Ishikawa (cell line): ENCODE measurements at regions not wholly inside any gene's neighbourhood (a gene's known extent, or its start where the extent isn't known, plus 50 kb on each side); places are given as distances from the start of the nearest gene placed in this dataset.

Source experiments
- CEBPB ChIP-seq: IDR thresholded peaks from 2 replicates; pipeline ENCODE4 v1.6.1; 2012
- CREB1 ChIP-seq: IDR thresholded peaks from 2 replicates; pipeline ENCODE4 v1.6.1; 2012; ENCODE audit warnings: low read depth
- EGR1 ChIP-seq: IDR thresholded peaks from 2 replicates; pipeline ENCODE4 v1.6.1; 2012
- EP300 ChIP-seq: IDR thresholded peaks from 2 replicates; pipeline ENCODE4 v1.6.1; 2012; ENCODE audit warnings: borderline replicate concordance
- FOXM1 ChIP-seq: IDR thresholded peaks from 2 replicates; pipeline ENCODE4 v1.6.1; 2012; ENCODE audit warnings: low read depth, borderline replicate concordance
- NFIC ChIP-seq: IDR thresholded peaks from 2 replicates; pipeline ENCODE4 v1.6.1; 2012
- RAD21 ChIP-seq: IDR thresholded peaks from 2 replicates; pipeline ENCODE4 v1.6.1; 2012; ENCODE audit warnings: low read depth
- TAF1 ChIP-seq: IDR thresholded peaks from 2 replicates; pipeline ENCODE4 v1.6.1; 2012; ENCODE audit warnings: low read depth, mild to moderate bottlenecking
- TCF12 ChIP-seq: IDR thresholded peaks from 2 replicates; pipeline ENCODE4 v1.6.1; 2012; ENCODE audit warnings: low read depth
- TEAD4 ChIP-seq: IDR thresholded peaks from 2 replicates; pipeline ENCODE4 v1.6.1; 2012
- USF1 ChIP-seq: IDR thresholded peaks from 2 replicates; pipeline ENCODE4 v1.6.1; 2012
- YY1 ChIP-seq: IDR thresholded peaks from 2 replicates; pipeline ENCODE4 v1.6.1; 2012; ENCODE audit warnings: low read depth
- ZBTB7A ChIP-seq: IDR thresholded peaks from 2 replicates; pipeline ENCODE4 v1.6.1; 2012; ENCODE audit warnings: low read depth
- TF ChIP-seq, protein P1 (sequence below): IDR thresholded peaks from 2 replicates; pipeline ENCODE4 v1.6.1; 2012
- TF ChIP-seq, protein P2 (sequence below): IDR thresholded peaks from 2 replicates; pipeline ENCODE4 v1.6.1; 2012; ENCODE audit warnings: low read depth, mild to moderate bottlenecking

DNA sequence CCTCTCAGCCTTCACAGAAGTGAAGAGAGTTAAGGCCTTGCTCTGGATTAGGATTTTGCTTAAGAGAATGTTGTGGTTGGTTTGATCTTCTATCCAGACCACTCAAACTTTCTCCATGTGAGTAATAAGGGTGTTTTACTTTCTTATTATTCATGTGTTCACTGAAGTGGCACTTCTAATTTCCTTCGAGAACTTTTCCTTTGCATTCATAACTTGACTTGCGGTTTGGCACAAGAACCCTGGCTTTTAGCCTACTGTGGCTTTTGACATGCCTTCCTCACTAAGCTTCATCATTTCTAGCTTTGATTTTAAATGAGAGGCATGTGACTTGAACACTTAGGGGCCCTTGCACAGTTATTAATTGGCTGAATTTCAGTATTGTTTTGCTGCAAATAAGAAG lies 166.1 kb upstream of the OPRM1 start:
- TF ChIP-seq EGR1 (no peak), FOXM1 (no peak), USF1 (no peak), TEAD4 (no peak), CREB1 (no peak), NFIC (no peak), TCF12 (no peak), EP300 (no peak), ZBTB7A (no peak), YY1 (no peak)
- TF ChIP-seq, protein P1, sequence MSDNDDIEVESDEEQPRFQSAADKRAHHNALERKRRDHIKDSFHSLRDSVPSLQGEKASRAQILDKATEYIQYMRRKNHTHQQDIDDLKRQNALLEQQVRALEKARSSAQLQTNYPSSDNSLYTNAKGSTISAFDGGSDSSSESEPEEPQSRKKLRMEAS, result no peak

DNA sequence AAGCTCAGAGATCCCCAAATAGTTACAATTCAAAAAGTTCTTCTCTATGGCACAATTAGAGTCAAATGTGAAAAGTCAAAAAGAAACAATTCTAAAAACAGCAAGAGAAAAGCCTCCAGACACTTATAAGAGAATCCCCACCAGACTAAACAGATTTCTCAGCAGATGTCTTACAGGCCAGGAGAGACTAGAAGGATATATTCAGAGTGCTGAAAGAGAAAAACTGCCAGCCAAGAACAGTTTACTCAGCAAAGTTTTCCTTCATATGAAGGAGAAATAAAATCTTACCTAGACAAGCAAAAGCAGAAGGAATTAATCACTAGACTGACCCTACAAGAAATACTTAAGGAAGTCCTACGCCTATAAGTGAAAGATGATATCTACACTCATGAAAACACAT lies 176.1 kb upstream of the OPRM1 start:
- TF ChIP-seq, protein P1, result no peak
- TF ChIP-seq ZBTB7A (no peak), TCF12 (no peak), TEAD4 (no peak), USF1 (no peak), CEBPB (no peak), RAD21 (no peak), EGR1 (no peak), YY1 (no peak), TAF1 (no peak), NFIC (no peak), EP300 (no peak), FOXM1 (no peak), CREB1 (no peak)
- TF ChIP-seq, protein P2, sequence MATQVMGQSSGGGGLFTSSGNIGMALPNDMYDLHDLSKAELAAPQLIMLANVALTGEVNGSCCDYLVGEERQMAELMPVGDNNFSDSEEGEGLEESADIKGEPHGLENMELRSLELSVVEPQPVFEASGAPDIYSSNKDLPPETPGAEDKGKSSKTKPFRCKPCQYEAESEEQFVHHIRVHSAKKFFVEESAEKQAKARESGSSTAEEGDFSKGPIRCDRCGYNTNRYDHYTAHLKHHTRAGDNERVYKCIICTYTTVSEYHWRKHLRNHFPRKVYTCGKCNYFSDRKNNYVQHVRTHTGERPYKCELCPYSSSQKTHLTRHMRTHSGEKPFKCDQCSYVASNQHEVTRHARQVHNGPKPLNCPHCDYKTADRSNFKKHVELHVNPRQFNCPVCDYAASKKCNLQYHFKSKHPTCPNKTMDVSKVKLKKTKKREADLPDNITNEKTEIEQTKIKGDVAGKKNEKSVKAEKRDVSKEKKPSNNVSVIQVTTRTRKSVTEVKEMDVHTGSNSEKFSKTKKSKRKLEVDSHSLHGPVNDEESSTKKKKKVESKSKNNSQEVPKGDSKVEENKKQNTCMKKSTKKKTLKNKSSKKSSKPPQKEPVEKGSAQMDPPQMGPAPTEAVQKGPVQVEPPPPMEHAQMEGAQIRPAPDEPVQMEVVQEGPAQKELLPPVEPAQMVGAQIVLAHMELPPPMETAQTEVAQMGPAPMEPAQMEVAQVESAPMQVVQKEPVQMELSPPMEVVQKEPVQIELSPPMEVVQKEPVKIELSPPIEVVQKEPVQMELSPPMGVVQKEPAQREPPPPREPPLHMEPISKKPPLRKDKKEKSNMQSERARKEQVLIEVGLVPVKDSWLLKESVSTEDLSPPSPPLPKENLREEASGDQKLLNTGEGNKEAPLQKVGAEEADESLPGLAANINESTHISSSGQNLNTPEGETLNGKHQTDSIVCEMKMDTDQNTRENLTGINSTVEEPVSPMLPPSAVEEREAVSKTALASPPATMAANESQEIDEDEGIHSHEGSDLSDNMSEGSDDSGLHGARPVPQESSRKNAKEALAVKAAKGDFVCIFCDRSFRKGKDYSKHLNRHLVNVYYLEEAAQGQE, result no peak

GRCh38 chr6:153862139-153862538 lies 176.9 kb upstream of the OPRM1 start:
- no peak for TF ChIP-seq EGR1
- TF ChIP-seq TEAD4, result no peak
- TF ChIP-seq USF1, result no peak
- no peak for TF ChIP-seq EP300
- TF ChIP-seq CREB1, result no peak
- no peak for TF ChIP-seq TAF1
- TF ChIP-seq RAD21, result no peak
- no peak for TF ChIP-seq NFIC
- no peak for TF ChIP-seq FOXM1
- no peak for TF ChIP-seq TCF12
- no peak for TF ChIP-seq CEBPB
- no peak for TF ChIP-seq ZBTB7A
- TF ChIP-seq, protein P2, result no peak

- TF ChIP-seq TAF1 (no peak), RAD21 (no peak), CREB1 (no peak), EP300 (no peak), NFIC (no peak), USF1 (no peak), TEAD4 (no peak), FOXM1 (no peak), EGR1 (no peak), CEBPB (no peak), YY1 (no peak)
- TF ChIP-seq, protein P1, result no peak
- TF ChIP-seq, protein P2, result no peak
These were observed 180.5 kb upstream of the OPRM1 start for GRCh38 chr6:153858529-153858928.
